B cell (primary cell): ENCODE measurements at regions not wholly inside any gene's neighbourhood (a gene's known extent, or its start where the extent isn't known, plus 50 kb on each side); places are given as distances from the start of the nearest gene placed in this dataset.

Experiments used
- EZH2 ChIP-seq: IDR thresholded peaks from 2 replicates; pipeline ENCODE4 v1.6.1; 2012; ENCODE audit warnings: borderline replicate concordance, low read depth, mild to moderate bottlenecking, moderate library complexity, low read length; ENCODE audit not compliant: insufficient read depth, poor library complexity, severe bottlenecking
- TF ChIP-seq, protein P1 (sequence below): fragments of 200-600 bp; IDR thresholded peaks from one replicate; pipeline ENCODE4 v1.8.0; 2022; ENCODE audit warnings: antibody characterized with exemption, mild to moderate bottlenecking

- TF ChIP-seq, protein P1, sequence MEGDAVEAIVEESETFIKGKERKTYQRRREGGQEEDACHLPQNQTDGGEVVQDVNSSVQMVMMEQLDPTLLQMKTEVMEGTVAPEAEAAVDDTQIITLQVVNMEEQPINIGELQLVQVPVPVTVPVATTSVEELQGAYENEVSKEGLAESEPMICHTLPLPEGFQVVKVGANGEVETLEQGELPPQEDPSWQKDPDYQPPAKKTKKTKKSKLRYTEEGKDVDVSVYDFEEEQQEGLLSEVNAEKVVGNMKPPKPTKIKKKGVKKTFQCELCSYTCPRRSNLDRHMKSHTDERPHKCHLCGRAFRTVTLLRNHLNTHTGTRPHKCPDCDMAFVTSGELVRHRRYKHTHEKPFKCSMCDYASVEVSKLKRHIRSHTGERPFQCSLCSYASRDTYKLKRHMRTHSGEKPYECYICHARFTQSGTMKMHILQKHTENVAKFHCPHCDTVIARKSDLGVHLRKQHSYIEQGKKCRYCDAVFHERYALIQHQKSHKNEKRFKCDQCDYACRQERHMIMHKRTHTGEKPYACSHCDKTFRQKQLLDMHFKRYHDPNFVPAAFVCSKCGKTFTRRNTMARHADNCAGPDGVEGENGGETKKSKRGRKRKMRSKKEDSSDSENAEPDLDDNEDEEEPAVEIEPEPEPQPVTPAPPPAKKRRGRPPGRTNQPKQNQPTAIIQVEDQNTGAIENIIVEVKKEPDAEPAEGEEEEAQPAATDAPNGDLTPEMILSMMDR: no peak
- TF ChIP-seq EZH2: no peak
Measured at GRCh38 chr2:131659168-131659572, 131.5 kb downstream of the CCDC74A start.
